HG02571 (cell line): ENCODE measurements at regions not wholly inside any gene's neighbourhood (a gene's known extent, or its start where the extent isn't known, plus 50 kb on each side); places are given as distances from the start of the nearest gene placed in this dataset.

ENCODE experiments used
- ATAC-seq: cut with Tn5 transposase; IDR thresholded peaks from one replicate; pipeline ENCODE4 v1.9.1; 2021; ENCODE audit warnings: mild to moderate bottlenecking, moderate library complexity; ENCODE audit not compliant: unreplicated experiment

DNA sequence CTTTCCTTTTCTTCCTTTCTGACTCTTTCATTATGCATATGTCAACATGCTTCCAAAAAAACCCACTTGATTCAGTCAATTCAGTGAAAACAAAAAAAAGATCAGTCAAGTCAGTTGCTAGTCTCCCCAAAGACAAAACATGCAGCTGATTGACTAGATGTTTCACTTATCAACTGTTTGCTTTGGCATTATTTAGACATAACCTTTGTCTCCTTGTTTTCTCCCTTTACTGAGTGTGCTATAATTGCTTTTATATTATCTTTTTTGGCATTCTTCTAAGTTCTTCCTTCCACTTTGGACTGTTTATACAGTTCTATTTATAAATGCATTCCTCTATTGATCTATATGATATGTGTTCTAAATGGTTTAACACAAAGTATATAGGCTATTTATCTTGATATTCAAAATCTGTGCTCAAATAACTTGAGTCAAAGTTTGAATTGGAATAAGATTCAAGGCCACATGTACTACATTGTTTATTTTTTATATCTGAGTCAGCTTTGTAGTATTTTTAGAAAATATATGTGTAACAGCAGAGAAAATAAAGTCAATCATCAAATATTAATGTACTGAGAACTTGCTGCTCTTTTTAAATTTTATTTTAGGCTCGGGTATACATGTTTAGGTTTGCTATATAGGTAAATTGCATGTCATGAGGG lies 260.5 kb downstream of the CENPW start:
- ATAC-seq, result no peak

DNA sequence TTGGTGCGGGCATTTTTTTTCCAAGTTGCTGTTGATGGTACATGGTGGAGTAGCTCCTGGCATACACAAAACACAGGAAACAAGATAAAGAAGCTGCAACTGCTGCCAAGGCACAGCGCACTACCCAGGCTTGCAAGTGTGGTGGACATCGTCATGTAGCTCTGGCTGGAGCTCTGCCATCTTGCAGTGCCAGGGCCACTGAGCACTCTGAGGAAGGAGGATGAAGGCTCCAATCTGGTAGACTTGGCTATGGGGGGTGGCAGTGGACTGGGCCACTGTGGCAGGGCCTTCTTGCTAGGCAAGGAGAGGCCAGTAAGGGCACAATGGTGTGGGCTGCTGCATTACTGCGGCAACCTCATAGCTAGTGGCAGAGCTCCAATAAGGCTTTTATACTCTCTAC lies 263.5 kb downstream of the CENPW start:
- ATAC-seq, result no peak

DNA sequence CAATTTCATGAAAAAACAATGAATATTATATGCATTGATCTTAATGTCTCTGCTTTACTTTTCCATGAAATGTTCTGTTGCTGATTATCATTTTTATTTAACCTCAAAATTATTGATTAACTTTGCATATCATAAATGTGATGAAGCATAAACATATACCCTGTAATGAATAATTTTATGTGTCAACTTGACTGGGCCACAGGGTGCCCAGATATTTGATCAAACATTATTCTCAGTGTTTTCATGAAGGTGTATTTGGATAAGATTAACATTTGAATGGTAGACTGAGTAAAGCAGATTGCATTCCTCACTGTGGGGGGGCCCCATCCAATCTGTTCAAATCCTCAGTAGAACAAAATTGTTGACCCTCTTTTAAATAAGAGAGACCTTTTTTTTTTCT lies 265.2 kb downstream of the CENPW start:
- no peak for ATAC-seq

DNA sequence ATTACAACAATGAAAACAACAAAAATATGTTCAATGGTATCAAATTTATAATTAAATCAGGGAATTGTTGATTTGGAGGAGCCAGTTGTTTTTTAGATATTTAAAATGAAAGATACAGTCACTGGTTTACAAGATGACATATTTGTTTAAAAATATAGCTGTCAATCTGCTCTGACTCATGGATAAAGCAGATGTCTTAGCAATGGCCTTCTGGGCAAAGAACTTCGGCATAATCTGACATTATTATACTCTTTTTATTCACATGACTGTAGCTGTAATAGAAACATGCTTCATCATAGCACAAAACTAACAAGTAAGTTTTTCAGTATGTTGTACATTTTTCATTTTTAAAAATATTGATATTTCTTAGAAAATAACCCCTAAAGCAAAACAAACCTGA lies 267.4 kb downstream of the CENPW start:
- ATAC-seq, result no peak

DNA sequence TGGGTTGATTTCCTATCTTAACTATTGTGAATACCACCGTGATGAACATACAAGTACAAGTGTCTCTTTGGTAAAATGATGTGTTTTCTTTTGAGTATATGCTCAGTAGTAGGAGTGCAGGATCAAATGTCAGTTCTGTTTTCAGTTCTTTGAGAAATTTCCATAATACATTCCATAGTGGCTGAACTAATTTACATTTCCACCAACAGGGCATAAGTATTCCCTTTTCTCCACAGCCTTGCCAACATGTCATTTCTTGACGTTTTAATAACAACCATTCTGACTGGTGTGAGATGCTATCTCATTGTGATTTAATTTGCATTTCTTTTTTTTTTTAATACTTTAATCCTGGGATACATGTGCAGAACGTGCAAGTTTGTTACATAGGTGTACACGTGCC lies 268.8 kb downstream of the CENPW start:
- no peak for ATAC-seq

GRCh38 chr6:126614642-126615504 lies 275.0 kb downstream of the CENPW start:
- no peak for ATAC-seq

GRCh38 chr6:126616866-126617265 lies 277.0 kb downstream of the CENPW start:
- no peak for ATAC-seq

DNA sequence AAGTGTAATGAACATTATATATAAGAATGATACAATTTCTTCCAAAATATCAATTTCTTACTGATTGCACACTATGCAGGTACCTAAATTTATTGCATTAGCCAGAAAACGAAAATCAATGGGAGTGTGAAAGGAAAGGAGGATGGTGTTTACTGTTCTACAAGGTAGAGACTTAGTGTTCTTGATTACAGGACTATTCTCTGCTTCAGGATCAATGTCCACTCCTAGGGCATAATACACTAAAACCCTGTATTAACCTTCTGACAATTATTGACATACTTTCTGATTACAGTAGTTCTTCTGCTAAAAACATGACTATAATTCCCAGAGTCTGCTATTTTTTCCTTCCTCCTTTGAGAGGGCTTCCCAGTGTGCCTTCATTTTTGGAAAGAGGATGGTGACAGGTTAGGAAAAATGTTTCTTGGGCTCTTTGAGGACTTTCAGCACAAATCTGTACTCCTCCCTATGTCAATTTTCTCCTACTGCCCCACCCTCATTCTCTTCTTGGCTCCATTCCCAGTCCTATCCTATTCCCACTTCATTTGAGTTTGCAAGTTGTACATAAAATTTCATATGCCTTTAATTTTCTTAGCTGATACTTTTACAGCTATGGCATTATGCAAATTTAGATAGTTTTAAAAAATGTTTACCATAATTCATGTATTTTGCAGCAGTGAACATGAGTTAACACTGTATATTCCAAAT lies 278.9 kb downstream of the CENPW start:
- no peak for ATAC-seq

- no peak for ATAC-seq
Observed at GRCh38 chr6:126620719-126621118, 280.8 kb downstream of the CENPW start.

- no peak for ATAC-seq
Observed at GRCh38 chr6:126625019-126625418, 285.1 kb downstream of the CENPW start.

DNA sequence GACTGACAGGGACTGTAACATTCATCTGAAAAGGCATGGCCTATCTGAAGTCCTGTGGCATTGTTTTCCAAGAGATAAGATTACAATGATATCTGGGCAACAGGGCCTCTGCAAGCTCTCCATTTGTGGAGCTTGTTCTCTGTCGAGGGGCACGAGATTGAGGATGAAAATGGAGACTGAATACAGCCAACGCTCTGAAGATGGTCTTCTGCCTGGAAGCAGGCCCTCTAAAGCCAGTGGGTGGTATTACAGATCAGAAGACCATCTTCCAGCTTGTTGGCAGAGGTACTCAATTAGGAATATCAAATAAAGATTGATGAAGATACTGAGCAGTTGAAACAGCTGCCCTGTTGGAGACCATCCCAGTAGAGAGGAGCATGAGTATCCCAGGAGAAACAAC lies 288.2 kb downstream of the CENPW start:
- no peak for ATAC-seq

- no peak for ATAC-seq
Observed at GRCh38 chr6:126631363-126631762, 291.4 kb downstream of the CENPW start.

DNA sequence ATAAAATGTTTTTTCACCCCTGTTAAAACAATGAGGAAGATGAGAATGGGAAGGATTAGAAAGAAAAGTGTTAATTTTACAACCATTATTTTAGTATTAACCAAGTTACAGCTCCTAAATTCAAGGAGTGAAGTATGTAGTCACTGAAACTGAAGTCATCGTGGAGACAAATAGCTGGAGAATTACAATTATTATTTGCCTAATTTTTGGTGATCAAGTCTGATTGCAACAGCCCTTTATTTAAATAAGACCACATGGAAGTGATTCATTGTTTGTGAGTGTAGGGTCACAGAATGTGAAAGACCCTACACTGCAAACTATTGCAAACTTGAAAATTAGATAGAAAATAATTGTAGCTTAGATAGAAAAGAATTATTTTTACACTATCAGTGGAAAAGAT lies 292.4 kb downstream of the CENPW start:
- ATAC-seq, result no peak

- ATAC-seq, result no peak
Observed at GRCh38 chr6:126633373-126633772, 293.5 kb downstream of the CENPW start.

DNA sequence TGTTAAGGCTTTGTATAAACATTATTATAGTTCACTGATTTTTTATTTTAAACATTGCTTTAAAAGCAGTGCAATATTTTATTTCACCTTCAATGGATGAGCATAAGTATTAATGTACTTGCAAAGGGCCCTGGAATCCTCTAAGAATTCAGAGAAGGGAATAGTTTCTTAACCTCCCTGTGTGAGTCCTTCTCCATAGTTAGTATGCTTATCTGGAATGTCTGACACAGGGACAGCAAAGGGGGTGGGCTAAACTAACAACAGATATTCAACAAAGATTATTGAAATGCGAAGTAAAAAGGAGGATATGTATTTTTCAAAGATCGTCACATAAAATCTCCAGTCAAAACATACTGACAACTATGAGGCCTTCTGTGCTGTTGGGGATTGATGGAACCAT lies 300.4 kb downstream of the CENPW start:
- ATAC-seq, result no peak

- no peak for ATAC-seq
Observed at GRCh38 chr6:126640921-126641320, 301.0 kb downstream of the CENPW start.

DNA sequence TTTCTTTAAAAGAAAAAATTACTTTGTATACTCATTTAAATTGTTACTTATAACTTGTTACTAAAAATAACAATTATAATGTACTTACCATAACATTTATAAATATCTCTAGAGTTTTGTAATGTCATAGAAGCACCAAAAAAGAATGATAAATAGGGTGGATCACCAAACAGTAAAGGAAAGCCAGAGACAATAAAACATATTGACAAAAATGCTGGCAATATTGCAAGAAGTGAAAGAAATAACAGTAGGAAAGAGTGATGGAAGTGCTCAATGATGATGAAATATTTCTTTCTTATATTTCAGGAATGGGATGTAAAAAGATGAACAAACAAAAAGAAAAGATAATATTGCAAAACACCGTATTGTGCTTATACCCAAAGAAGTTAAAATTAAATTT lies 301.7 kb downstream of the CENPW start:
- ATAC-seq, result no peak

DNA sequence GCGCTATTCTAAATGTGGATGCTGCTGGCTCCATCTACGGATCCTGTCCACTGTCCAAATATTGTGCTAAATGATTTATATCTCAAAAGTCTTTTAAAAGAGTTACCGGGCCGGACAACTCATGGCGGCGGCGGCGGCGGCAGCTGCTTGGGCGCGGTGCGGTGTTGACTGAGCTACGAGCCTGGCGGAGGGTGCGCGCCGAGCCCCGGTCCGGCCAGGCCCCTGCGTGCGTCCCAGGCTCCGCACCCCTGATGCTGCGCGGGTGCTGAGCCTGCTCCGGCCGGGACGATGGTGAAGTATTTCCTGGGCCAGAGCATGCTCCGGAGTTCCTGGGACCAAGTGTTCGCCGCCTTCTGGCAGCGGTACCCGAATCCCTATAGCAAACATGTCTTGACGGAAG lies 303.4 kb downstream of the CENPW start:
- no peak for ATAC-seq

DNA sequence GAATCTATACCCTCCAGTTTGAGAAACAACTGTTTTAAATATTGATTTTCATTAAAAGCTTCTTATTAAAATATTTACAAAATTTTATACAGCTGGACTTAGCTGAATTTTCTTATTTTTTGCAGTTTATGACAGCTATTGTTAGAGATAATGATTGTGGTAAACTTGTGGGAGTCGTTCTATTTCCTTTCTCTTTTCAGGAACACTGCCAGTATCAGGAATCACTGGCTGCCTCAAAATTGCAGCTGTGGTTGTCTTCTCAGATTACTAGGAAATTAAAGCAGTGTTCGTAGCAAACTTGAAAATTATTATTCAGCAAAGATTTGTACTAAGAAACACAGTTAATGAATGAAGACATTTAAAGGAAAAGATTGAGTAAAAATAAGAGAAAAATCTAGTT lies 311.0 kb downstream of the CENPW start:
- no peak for ATAC-seq

DNA sequence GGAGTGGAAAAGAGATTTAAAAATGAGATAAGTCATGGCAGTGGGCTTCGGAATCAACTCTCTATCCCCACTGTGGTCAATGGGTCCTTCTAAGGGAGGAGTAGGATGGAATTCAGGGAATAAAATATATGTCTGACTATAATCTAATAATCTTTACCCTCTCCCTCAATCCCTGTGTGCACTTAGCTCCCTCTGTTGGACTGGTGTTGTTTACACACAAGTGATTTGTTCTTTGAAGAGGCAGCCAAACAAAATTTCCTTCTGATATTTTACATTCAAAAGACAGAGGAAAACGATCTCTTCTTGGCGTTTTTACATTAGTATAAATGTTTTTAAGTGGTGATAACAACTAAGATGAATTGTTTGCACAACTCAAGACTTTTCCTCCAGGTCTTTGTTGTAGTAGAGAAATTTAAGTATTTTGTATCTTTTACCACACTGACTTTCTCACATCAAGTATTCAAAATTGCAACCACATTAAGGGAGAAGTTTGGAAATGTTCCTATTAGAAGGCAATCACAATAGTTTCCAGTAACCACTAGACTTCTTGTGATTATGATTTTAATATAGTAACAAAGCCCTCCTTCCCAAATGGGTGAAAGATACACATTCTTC lies 317.8 kb downstream of the CENPW start:
- no peak for ATAC-seq

DNA sequence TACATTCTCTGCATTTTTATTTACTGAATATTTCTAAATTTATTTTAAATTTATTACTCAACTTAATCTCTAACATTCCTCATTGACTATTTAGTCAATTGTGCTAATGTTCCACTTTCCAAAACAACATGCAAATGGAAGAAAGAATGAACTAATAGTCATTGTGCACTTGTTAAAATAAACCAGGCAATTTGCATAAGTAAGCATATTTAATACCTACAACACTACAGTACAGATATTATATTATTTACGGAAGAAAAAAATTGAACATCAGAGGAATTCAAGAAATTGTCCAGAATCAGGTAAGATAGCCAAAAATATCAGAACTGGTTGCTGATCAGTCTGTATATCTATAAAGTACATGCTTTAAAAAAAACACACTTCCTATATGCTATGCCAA lies 320.5 kb downstream of the CENPW start:
- no peak for ATAC-seq
